ENCODE measurements at regions not wholly inside any gene's neighbourhood (a gene's known extent, or its start where the extent isn't known, plus 50 kb on each side); places are given as distances from the start of the nearest gene placed in this dataset.
A peak's percentile ranks its signal among the peaks of the same experiment; 100 is the strongest.

- H3K4me1 ChIP-seq = no peaks in the 10 kb centered on the region
- H3K27ac ChIP-seq = no peak overlapping the region
- no peak overlapping the region for H3K4me3 ChIP-seq
- H3K36me3 ChIP-seq = no peaks in the 10 kb centered on the region
- WGBS, 2 donors (ENCODE audit: low coverage in 1 of 2) = 71 to 86% methylated on average over 1 to 3 of the region's 3 CpGs
- DNase-seq = no peak
- TF ChIP-seq POLR2AphosphoS5 (IDR thresholded peaks at IDR 0.05) (peak; percentile 59 to 82 (median 67)), EP300 (IDR thresholded peaks at IDR 0.05; ENCODE audit: low read depth) (no peak), CTCF (IDR thresholded peaks at IDR 0.05) (no peak), POLR2A (IDR thresholded peaks at IDR 0.05) (no peak)
- intact Hi-C loops (cut with DNase I; ENCODE audit: low total_unique reads) = no loop called here
- H3K27me3 ChIP-seq = no peaks in the 10 kb centered on the region
- in situ Hi-C loops (cut with MboI; ENCODE audit: low pct_ligation_motif_present in 1 of 4, low pct_unique_long_range_greater_than_20kb in 1 of 4, low sequenced_read_pairs in 3 of 4) = no loop called here
- H3K9me3 ChIP-seq = no peaks in the 10 kb centered on the region
Observed at GRCh38 chr5:62695274-62695673, 116.7 kb downstream of the LRRC70 start.

GRCh38 chr5:62692946-62693713 lies 114.5 kb downstream of the LRRC70 start:
- TF ChIP-seq POLR2A (IDR thresholded peaks at IDR 0.05) (no peak), CTCF (IDR thresholded peaks at IDR 0.05) (no peak), POLR2AphosphoS5 (IDR thresholded peaks at IDR 0.05) (no peak), EP300 (IDR thresholded peaks at IDR 0.05; ENCODE audit: low read depth) (no peak)
- WGBS, 2 donors (ENCODE audit: low coverage in 1 of 2) = 76 to 96% methylated on average over 3 to 5 of the region's 5 CpGs
- H3K27ac ChIP-seq = no peak overlapping the region
- no peaks in the 10 kb centered on the region for H3K9me3 ChIP-seq
- no peaks in the 10 kb centered on the region for H3K36me3 ChIP-seq
- intact Hi-C loops (cut with DNase I; ENCODE audit: low total_unique reads) (no loop called here), in situ Hi-C loops (cut with MboI; ENCODE audit: low pct_ligation_motif_present in 1 of 4, low pct_unique_long_range_greater_than_20kb in 1 of 4, low sequenced_read_pairs in 3 of 4) (no loop called here)
- no peak for DNase-seq
- H3K27me3 ChIP-seq = no peaks in the 10 kb centered on the region
- no peak overlapping the region for H3K4me3 ChIP-seq
- no peaks in the 10 kb centered on the region for H3K4me1 ChIP-seq

- Histone ChIP-seq H3K9me3 (no peaks in the 10 kb centered on the region), H3K27me3 (no peaks in the 10 kb centered on the region), H3K36me3 (no peaks in the 10 kb centered on the region), H3K4me1 (no peaks in the 10 kb centered on the region), H3K4me3 (no peak overlapping the region), H3K27ac (no peak overlapping the region)
- TF ChIP-seq POLR2A (IDR thresholded peaks at IDR 0.05) = no peak
- no peak for TF ChIP-seq CTCF (IDR thresholded peaks at IDR 0.05)
- in situ Hi-C loops (cut with MboI; ENCODE audit: low pct_ligation_motif_present in 1 of 4, low pct_unique_long_range_greater_than_20kb in 1 of 4, low sequenced_read_pairs in 3 of 4) (no loop called here), intact Hi-C loops (cut with DNase I; ENCODE audit: low total_unique reads) (no loop called here)
- 97% methylated on average over 3 of the region's 3 CpGs; no CpG with 5 or more reads in 1 of the 2 donors for WGBS, 2 donors (ENCODE audit: low coverage in 1 of 2)
- DNase-seq = no peak
Observed at GRCh38 chr5:62691946-62692345, 113.3 kb downstream of the LRRC70 start.

- no peak overlapping the region for H3K27ac ChIP-seq
- no peaks in the 10 kb centered on the region for H3K4me1 ChIP-seq
- intact Hi-C loops (cut with DNase I; ENCODE audit: low total_unique reads) (no loop called here), in situ Hi-C loops (cut with MboI; ENCODE audit: low pct_ligation_motif_present in 1 of 4, low pct_unique_long_range_greater_than_20kb in 1 of 4, low sequenced_read_pairs in 3 of 4) (no loop called here)
- H3K9me3 ChIP-seq = no peaks in the 10 kb centered on the region
- WGBS, 2 donors (ENCODE audit: low coverage in 1 of 2) = 86% methylated on average over 6 of the region's 6 CpGs; no CpG with 5 or more reads in 1 of the 2 donors
- no peak for DNase-seq
- H3K27me3 ChIP-seq = no peaks in the 10 kb centered on the region
- TF ChIP-seq EP300 (IDR thresholded peaks at IDR 0.05; ENCODE audit: low read depth) = no peak
- no peak for TF ChIP-seq CTCF (IDR thresholded peaks at IDR 0.05)
- TF ChIP-seq POLR2A (IDR thresholded peaks at IDR 0.05) = no peak
- no peak for TF ChIP-seq POLR2AphosphoS5 (IDR thresholded peaks at IDR 0.05)
- no peaks in the 10 kb centered on the region for H3K36me3 ChIP-seq
- H3K4me3 ChIP-seq = no peak overlapping the region
Observed at GRCh38 chr5:62690421-62690820, 111.8 kb downstream of the LRRC70 start.

All from transverse colon (tissue), 4 donors.